ENCODE measurements at regions not wholly inside any gene's neighbourhood (a gene's known extent, or its start where the extent isn't known, plus 50 kb on each side); places are given as distances from the start of the nearest gene placed in this dataset.

GRCh38 chr6:41404182-41404845 lies 68.9 kb downstream of the NCR2 start:
- WGBS, 2 donors, result 66 to 69% methylated on average over 5 of the region's 5 CpGs
- DNase-seq (peak; percentile 69 to 76 (median 71)), ATAC-seq (ENCODE audit: insufficient read depth, low FRiP score) (no peak)
- Histone ChIP-seq H3K27ac (ENCODE audit: low read depth in 1 of 2, low read length in 1 of 2) (no peak overlapping the region), H3K4me1 (ENCODE audit: control insufficient read depth in 5 of 5, insufficient read depth in 5 of 5, low read length in 5 of 5) (peaks cover 0 to 20% (median 0%) of the 10 kb centered on the region in 5 donors), H3K9me3 (ENCODE audit: control insufficient read depth in 4 of 4, insufficient read depth in 3 of 4, low read length in 3 of 4) (peaks cover 0 to 5% (median 0%) of the 10 kb centered on the region in 4 donors), H3K9ac (ENCODE audit: insufficient read depth in 1 of 2, low read length in 2 of 2) (no peak overlapping the region), H3K4me3 (no peak overlapping the region), H3K36me3 (ENCODE audit: control insufficient read depth in 4 of 4, insufficient read depth in 4 of 4, low read length in 4 of 4) (no peaks in the 10 kb centered on the region), H3K27me3 (ENCODE audit: control insufficient read depth in 3 of 3, insufficient read depth in 3 of 3, low read length in 2 of 3) (peaks cover 0 to 6% (median 0%) of the 10 kb centered on the region in 3 donors)
- TF ChIP-seq CTCF (IDR thresholded peaks at IDR 0.05; ENCODE audit: control extremely low read depth, extremely low read depth), result no peak

GRCh38 chr6:41405941-41406727 lies 70.7 kb downstream of the NCR2 start:
- peaks cover 0 to 26% (median 2%) of the 10 kb centered on the region in 5 donors for H3K4me1 ChIP-seq (ENCODE audit: control insufficient read depth in 5 of 5, insufficient read depth in 5 of 5, low read length in 5 of 5)
- no peak overlapping the region for H3K4me3 ChIP-seq
- H3K9me3 ChIP-seq (ENCODE audit: control insufficient read depth in 4 of 4, insufficient read depth in 3 of 4, low read length in 3 of 4), result peaks cover 0 to 2% (median 0%) of the 10 kb centered on the region in 4 donors
- DNase-seq, result peak in 1 of 3 donors; percentile 26
- no peaks in the 10 kb centered on the region for H3K36me3 ChIP-seq (ENCODE audit: control insufficient read depth in 4 of 4, insufficient read depth in 4 of 4, low read length in 4 of 4)
- no peak overlapping the region for H3K27ac ChIP-seq (ENCODE audit: low read depth in 1 of 2, low read length in 1 of 2)
- peaks cover 0 to 14% (median 0%) of the 10 kb centered on the region in 3 donors for H3K27me3 ChIP-seq (ENCODE audit: control insufficient read depth in 3 of 3, insufficient read depth in 3 of 3, low read length in 2 of 3)
- no peak overlapping the region for H3K9ac ChIP-seq (ENCODE audit: insufficient read depth in 1 of 2, low read length in 2 of 2)
- no peak for ATAC-seq (ENCODE audit: insufficient read depth, low FRiP score)
- WGBS, 2 donors, result 21 to 38% methylated on average over 15 of the region's 15 CpGs
- no peak for TF ChIP-seq CTCF (IDR thresholded peaks at IDR 0.05; ENCODE audit: control extremely low read depth, extremely low read depth)

- no peak overlapping the region for H3K27ac ChIP-seq (ENCODE audit: low read depth in 1 of 2, low read length in 1 of 2)
- peak in 2 of 3 donors; percentile 51 to 54 for DNase-seq
- H3K4me3 ChIP-seq, result no peak overlapping the region
- 59 to 74% methylated on average over 60 to 63 of the region's 63 CpGs for WGBS, 2 donors
- H3K9ac ChIP-seq (ENCODE audit: insufficient read depth in 1 of 2, low read length in 2 of 2), result no peak overlapping the region
- H3K9me3 ChIP-seq (ENCODE audit: control insufficient read depth in 4 of 4, insufficient read depth in 3 of 4, low read length in 3 of 4), result peaks cover 0 to 2% (median 0%) of the 10 kb centered on the region in 4 donors
- ATAC-seq (ENCODE audit: insufficient read depth, low FRiP score), result no peak
- TF ChIP-seq CTCF (IDR thresholded peaks at IDR 0.05; ENCODE audit: control extremely low read depth, extremely low read depth), result no peak
- peaks cover 0 to 14% (median 0%) of the 10 kb centered on the region in 3 donors for H3K27me3 ChIP-seq (ENCODE audit: control insufficient read depth in 3 of 3, insufficient read depth in 3 of 3, low read length in 2 of 3)
- no peaks in the 10 kb centered on the region for H3K36me3 ChIP-seq (ENCODE audit: control insufficient read depth in 4 of 4, insufficient read depth in 4 of 4, low read length in 4 of 4)
- H3K4me1 ChIP-seq (ENCODE audit: control insufficient read depth in 5 of 5, insufficient read depth in 5 of 5, low read length in 5 of 5), result peaks cover 0 to 26% (median 3%) of the 10 kb centered on the region in 5 donors
These were observed 71.5 kb downstream of the NCR2 start for GRCh38 chr6:41406728-41407489.
